GM18502 (cell line): ENCODE measurements at regions not wholly inside any gene's neighbourhood (a gene's known extent, or its start where the extent isn't known, plus 50 kb on each side); places are given as distances from the start of the nearest gene placed in this dataset.

Source experiments
- ATAC-seq: cut with Tn5 transposase; IDR thresholded peaks from one replicate; pipeline ENCODE4 v1.9.1; 2021; ENCODE audit warnings: mild to moderate bottlenecking; ENCODE audit not compliant: unreplicated experiment, poor library complexity

- no peak for ATAC-seq
These were observed 1404.3 kb upstream of the MIR17HG start for GRCh38 chr13:89943139-89943538.

- ATAC-seq: no peak
These were observed 1397.3 kb upstream of the MIR17HG start for GRCh38 chr13:89950225-89950624.

- no peak for ATAC-seq
These were observed 1396.1 kb upstream of the MIR17HG start for GRCh38 chr13:89951341-89951740.

- no peak for ATAC-seq
These were observed 1393.9 kb upstream of the MIR17HG start for GRCh38 chr13:89953581-89953980.

DNA sequence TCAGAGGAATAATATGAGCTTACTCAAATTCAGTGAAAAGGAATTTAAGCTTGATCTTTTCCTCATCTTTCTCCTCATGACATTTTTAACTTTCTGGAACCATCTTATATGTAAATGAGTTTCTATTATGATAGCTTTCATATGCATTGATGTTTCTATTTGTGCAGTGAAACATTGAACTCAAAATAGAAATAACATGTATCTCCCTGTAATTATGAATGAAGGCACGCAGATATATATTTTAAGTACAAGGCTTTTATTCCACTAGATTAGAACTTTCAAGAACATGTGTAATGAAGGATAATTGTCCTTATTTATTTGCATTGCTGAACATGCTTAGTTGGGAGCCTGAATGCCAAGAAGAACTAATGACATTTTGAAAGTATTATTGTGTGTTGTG lies 1391.7 kb upstream of the MIR17HG start:
- ATAC-seq: no peak

DNA sequence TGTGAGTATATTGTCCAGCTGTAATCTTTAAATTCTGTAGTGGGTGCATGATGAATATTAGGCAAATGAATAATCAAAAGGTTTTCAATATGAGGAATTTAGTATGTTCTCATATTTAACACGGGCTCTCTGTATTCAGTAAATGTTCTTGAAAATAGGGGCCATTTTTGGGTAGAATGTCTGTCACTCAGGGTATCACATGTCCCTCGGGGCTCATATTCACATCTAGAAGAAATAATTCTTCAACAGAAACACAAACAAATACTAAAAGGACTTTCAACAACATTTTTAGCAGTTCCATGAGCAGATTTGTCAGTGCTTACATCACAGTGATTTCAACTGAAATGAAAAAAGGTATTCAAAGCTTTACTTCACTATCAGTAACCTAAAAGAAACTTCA lies 1388.4 kb upstream of the MIR17HG start:
- no peak for ATAC-seq

GRCh38 chr13:89965252-89965651 lies 1382.2 kb upstream of the MIR17HG start:
- ATAC-seq: no peak

GRCh38 chr13:89966524-89966923 lies 1381.0 kb upstream of the MIR17HG start:
- no peak for ATAC-seq

GRCh38 chr13:89967701-89968100 lies 1379.8 kb upstream of the MIR17HG start:
- ATAC-seq: no peak

- no peak for ATAC-seq
These were observed 1379.0 kb upstream of the MIR17HG start for GRCh38 chr13:89968470-89968869.

- ATAC-seq: no peak
These were observed 1377.2 kb upstream of the MIR17HG start for GRCh38 chr13:89970353-89970709.

DNA sequence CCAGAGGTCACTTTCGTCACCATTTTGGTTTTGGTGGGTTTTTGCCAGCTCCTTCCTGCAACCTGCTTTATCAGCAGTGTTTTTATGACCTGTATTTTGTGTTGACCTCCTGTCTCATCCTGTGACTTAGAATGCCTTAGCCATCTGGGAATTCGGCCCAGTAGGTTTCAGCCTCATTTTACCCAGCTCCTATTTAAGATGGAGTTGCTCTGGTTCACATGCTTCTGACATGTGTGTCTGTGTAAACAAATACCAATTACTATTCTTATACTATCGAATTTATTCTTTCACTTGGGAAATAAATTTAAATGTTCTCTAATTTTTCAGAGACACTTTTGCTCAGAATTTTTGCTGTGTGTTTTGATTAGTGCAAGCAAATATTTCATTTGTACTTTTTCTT lies 1370.3 kb upstream of the MIR17HG start:
- no peak for ATAC-seq

DNA sequence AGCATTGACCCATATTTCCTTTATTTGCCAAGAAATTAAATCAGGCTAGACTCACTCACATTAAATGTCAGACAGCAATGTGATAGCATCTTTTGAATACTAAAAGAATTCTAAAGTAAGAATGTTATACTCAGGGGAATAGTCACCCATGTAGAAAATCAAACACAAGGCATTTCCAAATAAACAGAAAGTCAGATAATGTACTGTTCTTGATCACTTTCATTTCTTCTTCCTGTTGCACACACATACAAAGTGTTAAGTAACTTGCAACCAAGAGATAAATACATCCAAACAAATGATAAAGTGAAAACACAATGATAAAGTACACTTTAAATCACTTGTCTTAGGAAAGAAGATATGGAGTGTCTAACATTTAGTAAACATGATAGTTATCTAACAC lies 1366.6 kb upstream of the MIR17HG start:
- no peak for ATAC-seq

- no peak for ATAC-seq
These were observed 1364.9 kb upstream of the MIR17HG start for GRCh38 chr13:89982407-89983095.

DNA sequence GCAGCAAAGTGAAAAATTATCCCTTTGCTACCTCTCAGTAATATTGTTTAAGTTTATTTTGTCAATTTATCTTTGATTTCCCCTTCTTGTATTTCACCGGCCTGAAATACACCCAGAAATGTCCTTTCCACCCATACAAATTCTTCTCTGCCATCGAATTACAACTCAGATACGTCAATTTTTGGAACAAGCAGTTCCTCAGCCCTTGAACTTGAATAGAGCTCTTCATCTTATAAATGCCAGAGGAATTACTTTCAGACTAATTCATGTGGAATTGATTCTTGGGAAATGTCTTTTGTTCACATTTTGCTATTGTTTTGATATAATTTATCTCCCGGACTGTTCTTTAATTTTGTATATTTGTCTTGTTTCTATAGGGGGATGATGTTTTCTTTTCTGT lies 1359.3 kb upstream of the MIR17HG start:
- no peak for ATAC-seq

- no peak for ATAC-seq
These were observed 1343.9 kb upstream of the MIR17HG start for GRCh38 chr13:90003566-90003965.

GRCh38 chr13:90008707-90009149 lies 1338.8 kb upstream of the MIR17HG start:
- ATAC-seq: no peak

DNA sequence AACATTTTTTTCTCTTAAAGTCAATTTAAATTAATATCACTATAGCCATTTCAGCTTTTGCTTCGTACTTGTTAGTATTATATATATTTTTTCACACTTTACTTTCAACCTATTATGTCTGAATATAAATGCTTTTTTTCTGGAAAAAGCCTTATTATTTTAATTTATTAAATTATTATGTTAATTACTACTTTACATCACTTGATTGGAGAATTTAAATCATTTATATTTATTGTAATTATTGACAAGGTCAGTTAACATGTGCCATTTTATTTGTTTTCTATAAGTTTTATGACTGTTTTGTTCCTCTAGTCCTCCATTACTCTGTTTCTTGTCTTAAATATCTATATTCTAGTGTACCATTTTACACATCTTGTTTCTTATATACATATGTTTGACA lies 1333.4 kb upstream of the MIR17HG start:
- no peak for ATAC-seq

- no peak for ATAC-seq
These were observed 1331.7 kb upstream of the MIR17HG start for GRCh38 chr13:90015565-90016507.

DNA sequence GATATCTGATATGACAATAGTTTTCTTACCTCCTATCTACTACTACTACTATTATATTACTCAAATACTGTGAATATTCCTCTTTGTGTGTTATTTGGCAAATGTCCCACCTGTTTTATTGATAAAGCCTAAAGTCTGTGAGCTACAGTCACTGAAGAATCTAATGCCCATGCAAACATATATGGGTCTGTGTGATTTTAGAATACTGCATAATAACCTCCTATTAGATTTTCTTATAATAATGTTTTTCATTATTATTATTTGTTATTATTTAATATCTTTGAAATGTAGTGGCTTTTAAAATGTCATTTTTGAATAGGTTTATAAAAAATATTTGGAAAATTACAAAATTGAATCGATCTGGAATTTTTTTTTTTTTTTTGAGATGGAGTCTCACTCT lies 1330.8 kb upstream of the MIR17HG start:
- no peak for ATAC-seq

DNA sequence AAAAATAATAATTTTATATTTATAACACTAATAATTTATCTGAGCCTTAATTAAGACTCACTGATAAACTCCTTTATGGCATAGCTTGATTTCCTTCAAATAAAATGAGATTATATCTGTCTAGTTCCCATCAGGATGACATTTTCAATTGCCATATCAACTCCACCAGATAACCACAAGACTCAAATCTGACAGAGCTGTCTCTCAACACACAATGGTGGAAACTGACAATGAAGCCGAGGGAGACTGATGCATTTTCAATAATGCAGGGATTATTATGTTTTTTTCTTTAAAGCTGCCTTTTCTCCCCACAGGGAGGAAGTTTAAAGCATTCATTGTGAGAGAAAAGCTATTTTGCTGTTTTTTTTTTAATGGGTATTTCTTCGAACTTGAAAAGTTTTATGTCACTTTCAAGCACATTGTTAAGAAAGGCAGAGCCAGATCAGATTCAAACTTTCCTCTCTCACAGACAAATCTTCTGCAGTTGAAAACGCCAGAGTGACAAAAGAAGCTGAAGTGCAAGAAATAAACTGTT lies 1326.9 kb upstream of the MIR17HG start:
- no peak for ATAC-seq
